Osteoblast (primary cell): ENCODE measurements at regions not wholly inside any gene's neighbourhood (a gene's known extent, or its start where the extent isn't known, plus 50 kb on each side); places are given as distances from the start of the nearest gene placed in this dataset.
A peak's percentile ranks its signal among the peaks of the same experiment; 100 is the strongest.

Experiments
- DNase-seq: peaks from one replicate; pipeline ENCODE4 v3.0.0; 2011; ENCODE audit warnings: low spot score, mixed read lengths; ENCODE audit not compliant: insufficient read length; ENCODE audit errors: missing footprints
- H2AFZ ChIP-seq: 2 replicates; pipeline ENCODE4 v1.6.0; 2011; ENCODE audit warnings: mild to moderate bottlenecking, low read length
- H3K27ac ChIP-seq: 2 replicates; pipeline ENCODE4 v1.5.1; 2011; ENCODE audit warnings: mild to moderate bottlenecking, low read depth, low read length, moderate library complexity
- H3K27me3 ChIP-seq: 2 replicates; pipeline ENCODE4 v1.6.0; 2012; ENCODE audit warnings: mild to moderate bottlenecking, control low read depth, inconsistent platforms, low read length, moderate library complexity; ENCODE audit not compliant: insufficient read depth
- H3K36me3 ChIP-seq: 2 replicates; pipeline ENCODE4 v1.5.1; 2011; ENCODE audit warnings: mild to moderate bottlenecking, low read length, control low read depth, moderate library complexity; ENCODE audit not compliant: insufficient read depth
- H3K4me1 ChIP-seq: 2 replicates; pipeline ENCODE4 v1.5.1; 2011; ENCODE audit warnings: mild to moderate bottlenecking, low read length, control low read depth, moderate library complexity; ENCODE audit not compliant: insufficient read depth
- H3K4me2 ChIP-seq: 2 replicates; pipeline ENCODE4 v1.6.0; 2011; ENCODE audit warnings: mild to moderate bottlenecking, low read length; ENCODE audit not compliant: insufficient read depth
- H3K4me3 ChIP-seq: fragments of 200-600 bp; sonication (generic); 3 replicates; pipeline ENCODE4 v1.5.1; 2012; ENCODE audit warnings: mild to moderate bottlenecking, low read length, inconsistent platforms; ENCODE audit not compliant: insufficient read depth
- H3K79me2 ChIP-seq: 2 replicates; pipeline ENCODE4 v1.6.0; 2012; ENCODE audit warnings: mild to moderate bottlenecking, low read length, control low read depth, inconsistent platforms; ENCODE audit not compliant: insufficient read depth
- H3K9me3 ChIP-seq: 2 replicates; pipeline ENCODE4 v1.5.1; 2011; ENCODE audit warnings: low read depth, low read length, control low read depth
- H4K20me1 ChIP-seq: 2 replicates; pipeline ENCODE4 v1.6.0; 2012; ENCODE audit warnings: mild to moderate bottlenecking, low read length, control low read depth; ENCODE audit not compliant: insufficient read depth
- TF ChIP-seq, protein P1 (sequence below): IDR thresholded peaks from 2 replicates; pipeline ENCODE4 v1.5.1; 2011; ENCODE audit warnings: mild to moderate bottlenecking, low read depth, low read length, moderate library complexity; ENCODE audit errors: extremely low read depth

DNA sequence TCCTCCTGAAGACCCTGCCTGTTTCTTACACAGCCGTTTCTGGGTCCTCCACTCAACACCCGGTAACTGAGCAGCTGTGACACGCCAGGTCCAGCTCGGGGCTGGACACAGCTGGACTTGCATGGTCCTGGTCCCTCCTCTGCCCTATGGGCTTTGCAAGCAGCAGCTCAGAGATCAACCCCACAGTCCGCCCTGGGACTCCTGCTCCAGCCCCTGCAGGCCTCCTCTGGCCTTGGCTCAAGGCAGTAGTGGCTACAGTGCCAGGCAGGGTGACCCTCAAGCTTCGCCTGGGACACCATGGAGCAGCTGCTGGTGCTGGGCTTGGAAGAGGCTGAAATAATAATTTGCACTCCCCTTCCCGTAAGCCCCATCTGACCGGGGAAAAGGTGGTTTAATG is 66.1 kb upstream of the OLFM1 start:
- Histone ChIP-seq H3K4me3 (no peak overlapping the region), H3K27ac (no peak overlapping the region), H3K27me3 (peaks cover 4% of the 10 kb centered on the region), H3K9me3 (no peaks in the 10 kb centered on the region), H3K4me2 (no peak overlapping the region), H4K20me1 (no peaks in the 10 kb centered on the region), H3K36me3 (no peaks in the 10 kb centered on the region), H2AFZ (no peak overlapping the region), H3K4me1 (no peaks in the 10 kb centered on the region), H3K79me2 (no peaks in the 10 kb centered on the region)
- peak; percentile 62 for DNase-seq
- TF ChIP-seq, protein P1, sequence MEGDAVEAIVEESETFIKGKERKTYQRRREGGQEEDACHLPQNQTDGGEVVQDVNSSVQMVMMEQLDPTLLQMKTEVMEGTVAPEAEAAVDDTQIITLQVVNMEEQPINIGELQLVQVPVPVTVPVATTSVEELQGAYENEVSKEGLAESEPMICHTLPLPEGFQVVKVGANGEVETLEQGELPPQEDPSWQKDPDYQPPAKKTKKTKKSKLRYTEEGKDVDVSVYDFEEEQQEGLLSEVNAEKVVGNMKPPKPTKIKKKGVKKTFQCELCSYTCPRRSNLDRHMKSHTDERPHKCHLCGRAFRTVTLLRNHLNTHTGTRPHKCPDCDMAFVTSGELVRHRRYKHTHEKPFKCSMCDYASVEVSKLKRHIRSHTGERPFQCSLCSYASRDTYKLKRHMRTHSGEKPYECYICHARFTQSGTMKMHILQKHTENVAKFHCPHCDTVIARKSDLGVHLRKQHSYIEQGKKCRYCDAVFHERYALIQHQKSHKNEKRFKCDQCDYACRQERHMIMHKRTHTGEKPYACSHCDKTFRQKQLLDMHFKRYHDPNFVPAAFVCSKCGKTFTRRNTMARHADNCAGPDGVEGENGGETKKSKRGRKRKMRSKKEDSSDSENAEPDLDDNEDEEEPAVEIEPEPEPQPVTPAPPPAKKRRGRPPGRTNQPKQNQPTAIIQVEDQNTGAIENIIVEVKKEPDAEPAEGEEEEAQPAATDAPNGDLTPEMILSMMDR = no peak

DNA sequence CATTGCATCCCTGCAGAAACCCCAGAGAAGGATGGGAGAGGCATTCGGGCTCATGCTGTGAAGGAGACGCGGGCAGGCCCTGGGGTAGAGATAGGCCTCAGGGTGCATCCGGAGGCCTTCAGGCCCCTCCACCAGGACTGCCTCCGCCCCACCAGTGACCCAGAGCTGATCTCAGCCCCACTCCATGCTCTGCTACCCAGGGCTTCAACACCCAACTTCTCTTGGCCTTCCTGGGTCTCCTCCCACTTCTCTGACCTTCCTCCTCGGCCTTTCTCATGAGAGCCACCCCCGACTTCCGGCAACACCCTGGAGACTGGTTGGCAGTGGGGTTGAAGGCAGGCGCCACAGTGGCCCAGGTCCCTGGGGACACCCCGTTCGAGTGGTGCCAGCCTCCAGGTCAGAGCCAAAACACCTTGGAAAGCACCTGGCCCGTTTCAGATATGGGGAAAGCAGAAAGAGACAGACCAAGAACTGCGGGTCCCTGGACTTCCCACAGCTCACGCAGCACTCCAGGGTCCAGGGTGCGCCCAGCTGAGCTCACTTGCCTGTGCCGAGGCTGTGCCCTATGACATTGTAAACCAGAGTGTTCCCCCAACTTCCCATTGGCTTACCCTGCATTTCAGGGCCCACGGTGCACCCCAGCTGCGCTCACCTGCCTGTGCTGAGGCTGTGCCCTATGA is 65.1 kb upstream of the OLFM1 start:
- peaks cover 4% of the 10 kb centered on the region for H3K27me3 ChIP-seq
- no peak overlapping the region for H3K4me3 ChIP-seq
- TF ChIP-seq, protein P1 = no peak
- H3K79me2 ChIP-seq = no peaks in the 10 kb centered on the region
- H3K4me1 ChIP-seq = no peaks in the 10 kb centered on the region
- H3K36me3 ChIP-seq = no peaks in the 10 kb centered on the region
- H3K9me3 ChIP-seq = no peaks in the 10 kb centered on the region
- no peak overlapping the region for H3K4me2 ChIP-seq
- no peaks in the 10 kb centered on the region for H4K20me1 ChIP-seq
- no peak overlapping the region for H3K27ac ChIP-seq
- no peak overlapping the region for H2AFZ ChIP-seq
- peak; percentile 75 for DNase-seq

DNA sequence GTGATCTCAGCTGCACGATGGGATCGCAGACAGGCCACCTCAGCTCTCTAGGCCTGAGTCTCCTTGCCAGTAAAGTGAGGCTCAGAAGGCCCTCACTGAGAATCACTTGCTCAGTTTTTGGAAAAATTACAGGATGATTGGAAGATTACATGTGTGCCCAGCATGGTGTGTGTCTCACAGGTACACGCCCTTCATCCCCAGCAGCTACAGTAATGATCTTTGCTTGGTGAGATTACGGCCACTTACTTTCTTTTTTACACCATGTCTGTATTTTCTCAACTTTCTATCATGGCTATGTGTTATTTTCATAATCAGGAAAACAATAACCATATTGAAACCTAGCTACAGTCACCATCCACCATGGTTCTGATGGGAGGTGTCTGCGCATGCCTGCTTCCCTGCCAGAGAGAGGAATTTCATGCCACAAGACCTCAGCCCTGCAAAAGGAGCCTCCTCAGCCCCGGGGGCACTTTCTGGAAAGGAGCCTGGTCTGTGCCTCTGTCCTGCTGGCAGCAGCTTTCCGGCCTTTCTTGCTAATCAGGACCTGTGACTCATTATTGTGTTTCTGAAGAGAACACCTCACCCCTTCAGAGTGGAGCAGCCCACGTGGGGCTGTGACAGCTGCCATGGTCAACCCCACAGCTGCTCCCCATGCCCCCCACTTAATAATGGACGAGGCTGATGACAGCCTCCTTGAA is 64.2 kb upstream of the OLFM1 start:
- Histone ChIP-seq H2AFZ (no peak overlapping the region), H3K36me3 (no peaks in the 10 kb centered on the region), H3K79me2 (no peaks in the 10 kb centered on the region), H3K27me3 (peaks cover 4% of the 10 kb centered on the region), H3K4me3 (no peak overlapping the region), H4K20me1 (no peaks in the 10 kb centered on the region), H3K4me2 (no peak overlapping the region), H3K27ac (no peak overlapping the region), H3K9me3 (no peaks in the 10 kb centered on the region), H3K4me1 (no peaks in the 10 kb centered on the region)
- peak; percentile 85 for DNase-seq
- TF ChIP-seq, protein P1 = no peak

GRCh38 chr9:135023786-135024405 is 63.6 kb upstream of the OLFM1 start:
- no peaks in the 10 kb centered on the region for H3K4me1 ChIP-seq
- no peak overlapping the region for H3K27ac ChIP-seq
- TF ChIP-seq, protein P1 = no peak
- H3K36me3 ChIP-seq = no peaks in the 10 kb centered on the region
- H3K27me3 ChIP-seq = peaks cover 4% of the 10 kb centered on the region
- H3K9me3 ChIP-seq = no peaks in the 10 kb centered on the region
- H3K79me2 ChIP-seq = no peaks in the 10 kb centered on the region
- DNase-seq = peak; percentile 58
- no peaks in the 10 kb centered on the region for H4K20me1 ChIP-seq
- H2AFZ ChIP-seq = no peak overlapping the region
- no peak overlapping the region for H3K4me2 ChIP-seq
- H3K4me3 ChIP-seq = no peak overlapping the region
